ENCODE measurements at regions not wholly inside any gene's neighbourhood (a gene's known extent, or its start where the extent isn't known, plus 50 kb on each side); places are given as distances from the start of the nearest gene placed in this dataset.

- TF ChIP-seq CTCF (IDR thresholded peaks at IDR 0.05): no peak
- TF ChIP-seq REST (IDR thresholded peaks at IDR 0.05; ENCODE audit: insufficient read depth in 1 of 2, low read depth in 2 of 2, low read length in 1 of 2): no peak
- TF ChIP-seq SIN3A (IDR thresholded peaks at IDR 0.05; ENCODE audit: borderline replicate concordance, insufficient read depth, low read depth, low read length): no peak
- no peak for TF ChIP-seq TCF7L2 (IDR thresholded peaks at IDR 0.05; ENCODE audit: low read depth, low read length)
These were observed 126.1 kb downstream of the FGF9 start for GRCh38 chr13:21796775-21797514.
